Body of pancreas (tissue), 4 donors: ENCODE measurements at regions not wholly inside any gene's neighbourhood (a gene's known extent, or its start where the extent isn't known, plus 50 kb on each side); places are given as distances from the start of the nearest gene placed in this dataset.

Source experiments
- ATAC-seq: fragments of 150-250 bp; one replicate; pipeline ENCODE4 v1.9.1; 2016
- DNase-seq, 4 donors: peaks; one replicate each; pipeline ENCODE4 v3.0.0-alpha.2; 2019
- H3K27ac ChIP-seq, 4 donors: fragments of 200-600 bp; sonication (generic); 1 replicate in 3 of 4; 2 replicates in 1 of 4; pipeline versions ENCODE4 v1.5.1 to v1.6.1; 2016 to 2019; ENCODE audit warnings: mild to moderate bottlenecking in 1 of 4, mixed read lengths in 1 of 4, moderate library complexity in 1 of 4
- H3K27me3 ChIP-seq, 2 donors: fragments of 200-600 bp; sonication (generic); one replicate each; pipeline ENCODE4 v1.6.0; 2016; ENCODE audit warnings: mild to moderate bottlenecking in 1 of 2
- H3K36me3 ChIP-seq, 2 donors: fragments of 200-600 bp; sonication (generic); replicated peaks in 1 of 2; 2 replicates each; pipeline ENCODE4 v1.5.1; 2016; ENCODE audit warnings: low read depth in 2 of 2; ENCODE audit not compliant: insufficient read depth in 1 of 2
- H3K4me1 ChIP-seq: fragments of 200-600 bp; sonication (generic); one replicate; pipeline ENCODE4 v1.6.0; 2016
- H3K4me3 ChIP-seq, 2 donors: fragments of 200-600 bp; sonication (generic); 1 replicate in 1 of 2; 2 replicates in 1 of 2; pipeline ENCODE4 v1.5.1; 2016 to 2019
- H3K9me3 ChIP-seq, 3 donors: fragments of 200-600 bp; sonication (generic); 1 replicate in 2 of 3; 2 replicates in 1 of 3; pipeline ENCODE4 v1.5.1; 2016
- POLR2A ChIP-seq, 3 donors: fragments of 450-650 bp; IDR thresholded peaks; one replicate each; pipeline ENCODE4 v1.6.1; 2016; ENCODE audit warnings: antibody characterized with exemption in 3 of 3, mild to moderate bottlenecking in 2 of 3
- WGBS, 2 donors: methylation state at CpG; one replicate each; pipeline ENCODE4 v1.1.5; 2017; 5-methylcytosine and 5-hydroxymethylcytosine counted together
- intact Hi-C: fragments of 100-400 bp; cut with DNase I; formaldehyde crosslinking; loops from one replicate; pipeline ENCODE4 v1.15.1; 2023
- TF ChIP-seq, protein P1 (sequence below), 7 experiments: fragments of 450-650 bp in 4 of 7; fragments of 200-600 bp in 3 of 7; sonication (generic) in 3 of 7; IDR thresholded peaks; one replicate each; pipeline ENCODE4 v1.5.1; 2016 to 2019; ENCODE audit warnings: antibody characterized with exemption in 7 of 7

DNA sequence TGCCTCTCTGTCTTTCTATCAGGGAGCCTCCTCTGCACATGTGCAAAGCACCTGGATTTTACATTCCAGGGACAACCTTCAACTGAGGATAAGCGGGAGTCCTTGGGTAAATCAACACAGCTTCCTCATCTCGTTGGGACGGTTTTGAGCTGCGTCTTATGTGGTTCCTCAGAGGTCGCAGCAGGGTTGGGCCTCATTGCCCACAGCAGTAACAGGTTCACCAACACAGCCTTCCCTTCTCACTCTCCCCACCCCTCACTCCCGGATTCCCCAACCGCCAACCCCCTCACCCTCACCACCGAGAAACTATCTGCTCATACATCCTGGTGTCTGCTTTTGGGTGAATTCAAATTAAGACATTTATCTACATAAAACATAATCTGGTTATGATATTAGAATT lies 155.8 kb upstream of the GGTLC1 start:
- DNase-seq = no peak
- peaks cover 7% of the 10 kb centered on the region for H3K4me1 ChIP-seq
- TF ChIP-seq, protein P1, sequence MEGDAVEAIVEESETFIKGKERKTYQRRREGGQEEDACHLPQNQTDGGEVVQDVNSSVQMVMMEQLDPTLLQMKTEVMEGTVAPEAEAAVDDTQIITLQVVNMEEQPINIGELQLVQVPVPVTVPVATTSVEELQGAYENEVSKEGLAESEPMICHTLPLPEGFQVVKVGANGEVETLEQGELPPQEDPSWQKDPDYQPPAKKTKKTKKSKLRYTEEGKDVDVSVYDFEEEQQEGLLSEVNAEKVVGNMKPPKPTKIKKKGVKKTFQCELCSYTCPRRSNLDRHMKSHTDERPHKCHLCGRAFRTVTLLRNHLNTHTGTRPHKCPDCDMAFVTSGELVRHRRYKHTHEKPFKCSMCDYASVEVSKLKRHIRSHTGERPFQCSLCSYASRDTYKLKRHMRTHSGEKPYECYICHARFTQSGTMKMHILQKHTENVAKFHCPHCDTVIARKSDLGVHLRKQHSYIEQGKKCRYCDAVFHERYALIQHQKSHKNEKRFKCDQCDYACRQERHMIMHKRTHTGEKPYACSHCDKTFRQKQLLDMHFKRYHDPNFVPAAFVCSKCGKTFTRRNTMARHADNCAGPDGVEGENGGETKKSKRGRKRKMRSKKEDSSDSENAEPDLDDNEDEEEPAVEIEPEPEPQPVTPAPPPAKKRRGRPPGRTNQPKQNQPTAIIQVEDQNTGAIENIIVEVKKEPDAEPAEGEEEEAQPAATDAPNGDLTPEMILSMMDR (IDR thresholded peaks at IDR 0.05) = no peak
- TF ChIP-seq POLR2A (IDR thresholded peaks at IDR 0.05) = no peak
- no peak overlapping the region for H3K4me3 ChIP-seq
- intact Hi-C loops = no loop called here
- H3K36me3 ChIP-seq = no peaks in the 10 kb centered on the region
- no peak for ATAC-seq
- no peaks in the 10 kb centered on the region for H3K27me3 ChIP-seq
- WGBS, 2 donors = 77% methylated on average over 8 of the region's 8 CpGs
- H3K9me3 ChIP-seq = peaks cover 0 to 4% (median 0%) of the 10 kb centered on the region in 3 donors
- H3K27ac ChIP-seq = no peak overlapping the region

DNA sequence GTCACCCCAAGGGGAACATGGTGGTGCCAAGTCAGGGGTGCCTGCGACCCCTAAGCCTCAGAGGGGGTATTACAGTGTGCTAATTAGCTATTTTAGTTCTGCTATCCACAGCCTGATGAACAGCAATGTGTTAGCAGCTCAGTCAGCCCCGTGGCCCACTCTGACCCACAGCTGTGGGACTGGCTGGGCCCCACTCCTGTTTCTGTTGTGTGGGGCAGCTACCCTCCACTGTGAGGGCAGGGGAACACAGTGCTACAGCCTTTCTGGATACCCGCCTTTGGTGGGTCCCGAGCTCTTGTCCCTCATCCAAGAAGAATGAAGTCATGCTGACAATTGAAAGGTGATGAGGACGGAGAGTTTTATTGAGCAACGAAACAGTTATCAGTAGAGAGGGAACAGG lies 152.5 kb upstream of the GGTLC1 start:
- WGBS, 2 donors = 76 to 81% methylated on average over 4 to 6 of the region's 6 CpGs
- intact Hi-C loops = no loop called here
- TF ChIP-seq POLR2A (IDR thresholded peaks at IDR 0.05) = no peak
- TF ChIP-seq, protein P1 (IDR thresholded peaks at IDR 0.05) = no peak
- Histone ChIP-seq H3K27ac (no peak overlapping the region), H3K36me3 (no peaks in the 10 kb centered on the region), H3K27me3 (no peaks in the 10 kb centered on the region), H3K4me1 (peaks cover 3% of the 10 kb centered on the region), H3K9me3 (no peaks in the 10 kb centered on the region), H3K4me3 (no peak overlapping the region)
- no peak for ATAC-seq
- DNase-seq = no peak

DNA sequence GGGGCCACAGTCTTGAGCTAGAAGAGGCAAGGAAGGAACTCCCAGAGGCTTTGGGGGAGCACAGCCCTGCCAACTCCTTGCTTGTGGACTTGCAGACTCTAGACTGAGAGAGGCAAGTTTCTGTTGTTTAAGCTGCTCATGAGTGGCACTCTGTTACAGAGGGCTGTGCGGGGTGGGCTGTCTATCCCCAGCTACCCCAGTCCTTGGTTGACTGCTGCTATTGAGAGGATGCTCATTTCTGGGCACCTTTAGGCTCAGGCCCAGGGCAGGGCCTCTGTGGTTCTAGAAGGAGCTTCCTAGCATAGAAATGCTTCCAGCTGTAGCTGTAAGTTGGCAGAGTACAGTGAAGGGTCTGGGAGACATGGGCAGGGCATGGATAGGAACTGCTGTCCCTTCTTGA lies 151.3 kb upstream of the GGTLC1 start:
- no peak overlapping the region for H3K27ac ChIP-seq
- WGBS, 2 donors = 75 to 100% methylated on average over 1 of the region's 1 CpG
- H3K27me3 ChIP-seq = no peaks in the 10 kb centered on the region
- DNase-seq (no peak), ATAC-seq (no peak)
- H3K36me3 ChIP-seq = no peaks in the 10 kb centered on the region
- TF ChIP-seq, protein P1 (IDR thresholded peaks at IDR 0.05) = no peak
- no peak for TF ChIP-seq POLR2A (IDR thresholded peaks at IDR 0.05)
- no peaks in the 10 kb centered on the region for H3K9me3 ChIP-seq
- intact Hi-C loops = no loop called here
- H3K4me3 ChIP-seq = no peak overlapping the region
- H3K4me1 ChIP-seq = no peaks in the 10 kb centered on the region

DNA sequence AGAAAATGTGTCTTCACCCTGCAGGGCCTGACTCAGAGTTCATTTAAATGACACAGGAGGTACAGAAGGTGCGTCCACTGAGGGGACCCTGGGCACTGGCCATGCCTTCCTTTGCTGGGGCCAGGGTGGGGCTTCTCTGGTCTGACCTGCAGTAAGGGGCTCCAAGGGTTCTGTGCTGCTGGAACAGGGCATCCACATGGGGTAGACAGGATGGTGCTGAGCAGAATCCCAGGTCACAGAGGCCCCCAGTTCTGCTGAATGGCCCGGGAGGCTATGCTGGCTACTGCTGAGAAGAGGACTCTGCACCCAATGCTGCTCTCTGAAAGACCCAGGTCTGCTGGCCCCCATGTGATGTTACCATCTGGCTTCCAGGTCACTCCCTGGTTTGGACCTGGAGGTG lies 150.4 kb upstream of the GGTLC1 start:
- no peak overlapping the region for H3K27ac ChIP-seq
- TF ChIP-seq, protein P1 (IDR thresholded peaks at IDR 0.05) = no peak
- no peak for TF ChIP-seq POLR2A (IDR thresholded peaks at IDR 0.05)
- no peak for DNase-seq
- ATAC-seq = no peak
- H3K27me3 ChIP-seq = no peaks in the 10 kb centered on the region
- H3K9me3 ChIP-seq = no peaks in the 10 kb centered on the region
- H3K4me3 ChIP-seq = no peak overlapping the region
- no peaks in the 10 kb centered on the region for H3K36me3 ChIP-seq
- H3K4me1 ChIP-seq = peaks cover 8% of the 10 kb centered on the region
- WGBS, 2 donors = 83 to 100% methylated on average over 1 to 2 of the region's 2 CpGs
- intact Hi-C loops = no loop called here

DNA sequence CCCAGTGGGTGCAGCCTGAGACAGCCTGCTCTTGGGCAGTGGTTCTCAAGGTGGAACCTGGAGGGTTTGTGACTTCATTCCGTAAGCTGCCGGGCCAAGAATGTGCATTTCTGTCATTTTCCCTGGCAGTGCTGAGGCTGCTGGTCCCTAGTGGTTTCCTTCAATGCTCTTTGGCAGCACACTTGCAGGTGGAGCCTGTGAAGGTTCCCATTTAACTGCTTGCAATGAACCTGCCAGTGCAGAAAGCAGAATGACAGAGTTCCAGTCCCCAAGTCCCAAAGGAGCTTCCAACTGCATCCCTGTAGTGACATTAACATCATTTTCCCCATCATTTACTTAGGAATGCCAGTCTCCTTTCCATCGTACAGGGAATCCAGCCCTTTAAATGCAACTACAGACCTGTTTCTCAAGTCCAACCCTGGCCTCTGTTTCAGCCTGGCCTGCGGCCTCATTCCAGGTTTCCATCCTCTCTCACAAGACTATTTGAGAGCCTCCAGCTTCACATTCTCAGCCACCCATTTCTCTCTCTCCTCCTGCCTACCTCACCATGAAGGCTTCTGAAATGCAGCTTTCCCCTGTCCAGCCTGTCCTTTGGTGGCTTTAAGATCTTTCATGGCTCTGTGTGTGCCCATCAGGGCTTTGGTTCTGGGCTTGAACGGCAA lies 149.7 kb upstream of the GGTLC1 start:
- Histone ChIP-seq H3K36me3 (no peaks in the 10 kb centered on the region), H3K4me3 (no peak overlapping the region), H3K4me1 (peaks cover 9% of the 10 kb centered on the region), H3K27ac (no peak overlapping the region), H3K27me3 (no peaks in the 10 kb centered on the region), H3K9me3 (no peaks in the 10 kb centered on the region)
- ATAC-seq = no peak
- no peak for DNase-seq
- TF ChIP-seq POLR2A (IDR thresholded peaks at IDR 0.05) = no peak
- TF ChIP-seq, protein P1 (IDR thresholded peaks at IDR 0.05) = no peak
- 63 to 72% methylated on average over 5 of the region's 5 CpGs for WGBS, 2 donors
- intact Hi-C loops = no loop called here
